ENCODE measurements at regions not wholly inside any gene's neighbourhood (a gene's known extent, or its start where the extent isn't known, plus 50 kb on each side); places are given as distances from the start of the nearest gene placed in this dataset.

DNA sequence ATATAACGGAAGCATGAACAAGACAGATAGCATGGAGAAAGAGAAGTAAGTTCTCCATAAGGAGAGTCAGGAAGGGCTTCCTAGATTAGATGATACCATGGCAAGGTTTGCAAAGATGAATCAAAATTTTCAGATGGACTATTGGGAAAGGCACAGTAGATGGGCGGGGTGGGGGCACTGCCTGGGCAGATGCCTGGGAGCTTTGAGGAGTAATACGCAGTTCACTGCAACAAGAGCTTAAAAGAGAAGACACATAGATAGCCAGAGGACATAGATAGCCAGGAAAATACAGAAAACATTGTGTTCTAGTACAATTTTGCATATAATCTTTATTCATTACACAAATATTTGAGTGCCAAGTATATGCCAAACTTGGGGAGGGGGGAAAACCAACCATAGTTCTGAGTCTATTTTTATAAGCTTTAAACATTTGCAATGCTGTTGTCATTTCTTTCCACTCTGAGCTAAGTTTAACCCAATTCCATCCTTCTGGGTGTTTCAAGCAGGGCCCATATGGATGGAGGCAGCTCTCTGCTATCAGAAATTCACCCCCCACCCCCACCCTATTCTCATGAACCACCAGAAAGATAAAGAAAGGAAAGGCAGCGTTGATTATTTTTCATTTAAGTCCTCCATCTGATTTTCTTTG is 120.6 kb downstream of the NUF2 start:
- TF ChIP-seq, protein P1, sequence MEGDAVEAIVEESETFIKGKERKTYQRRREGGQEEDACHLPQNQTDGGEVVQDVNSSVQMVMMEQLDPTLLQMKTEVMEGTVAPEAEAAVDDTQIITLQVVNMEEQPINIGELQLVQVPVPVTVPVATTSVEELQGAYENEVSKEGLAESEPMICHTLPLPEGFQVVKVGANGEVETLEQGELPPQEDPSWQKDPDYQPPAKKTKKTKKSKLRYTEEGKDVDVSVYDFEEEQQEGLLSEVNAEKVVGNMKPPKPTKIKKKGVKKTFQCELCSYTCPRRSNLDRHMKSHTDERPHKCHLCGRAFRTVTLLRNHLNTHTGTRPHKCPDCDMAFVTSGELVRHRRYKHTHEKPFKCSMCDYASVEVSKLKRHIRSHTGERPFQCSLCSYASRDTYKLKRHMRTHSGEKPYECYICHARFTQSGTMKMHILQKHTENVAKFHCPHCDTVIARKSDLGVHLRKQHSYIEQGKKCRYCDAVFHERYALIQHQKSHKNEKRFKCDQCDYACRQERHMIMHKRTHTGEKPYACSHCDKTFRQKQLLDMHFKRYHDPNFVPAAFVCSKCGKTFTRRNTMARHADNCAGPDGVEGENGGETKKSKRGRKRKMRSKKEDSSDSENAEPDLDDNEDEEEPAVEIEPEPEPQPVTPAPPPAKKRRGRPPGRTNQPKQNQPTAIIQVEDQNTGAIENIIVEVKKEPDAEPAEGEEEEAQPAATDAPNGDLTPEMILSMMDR (conservative IDR thresholded peaks at IDR 0.05; ENCODE audit: low read depth, low read length): no peak
- TF ChIP-seq POLR2A (IDR thresholded peaks at IDR 0.05; ENCODE audit: low read depth, low read length) (no peak), MAFK (IDR thresholded peaks at IDR 0.05; ENCODE audit: low read depth, low read length) (no peak), CEBPB (IDR thresholded peaks at IDR 0.05; ENCODE audit: low read depth, low read length) (no peak), SMC3 (IDR thresholded peaks at IDR 0.05; ENCODE audit: low read depth, low read length) (no peak), CHD1 (IDR thresholded peaks at IDR 0.05; ENCODE audit: low read depth, low read length) (no peak), MXI1 (IDR thresholded peaks at IDR 0.05; ENCODE audit: borderline replicate concordance, low read depth, low read length) (no peak)

All from IMR-90 (cell line).